ENCODE measurements at regions not wholly inside any gene's neighbourhood (a gene's known extent, or its start where the extent isn't known, plus 50 kb on each side); places are given as distances from the start of the nearest gene placed in this dataset.

- DNase-seq (ENCODE audit: low read depth): peak; percentile 52
- TF ChIP-seq CTCF (IDR thresholded peaks at IDR 0.05; ENCODE audit: insufficient read depth, low read depth, low read length): no peak
- H3K4me3 ChIP-seq (ENCODE audit: low read depth, low read length): no peak overlapping the region
Measured at GRCh38 chr11:26777372-26777808, 55.5 kb upstream of the SLC5A12 start.

- DNase-seq (ENCODE audit: low read depth): peak; percentile 64
- no peak overlapping the region for H3K4me3 ChIP-seq (ENCODE audit: low read depth, low read length)
- TF ChIP-seq CTCF (IDR thresholded peaks at IDR 0.05; ENCODE audit: insufficient read depth, low read depth, low read length): no peak
Measured at GRCh38 chr11:26778000-26778757, 56.3 kb upstream of the SLC5A12 start.

GRCh38 chr11:26779074-26779865, 57.4 kb upstream of the SLC5A12 start:
- no peak for TF ChIP-seq CTCF (IDR thresholded peaks at IDR 0.05; ENCODE audit: insufficient read depth, low read depth, low read length)
- DNase-seq (ENCODE audit: low read depth): no peak
- no peak overlapping the region for H3K4me3 ChIP-seq (ENCODE audit: low read depth, low read length)

GRCh38 chr11:26780376-26781085, 58.7 kb upstream of the SLC5A12 start:
- no peak for DNase-seq (ENCODE audit: low read depth)
- no peak overlapping the region for H3K4me3 ChIP-seq (ENCODE audit: low read depth, low read length)
- no peak for TF ChIP-seq CTCF (IDR thresholded peaks at IDR 0.05; ENCODE audit: insufficient read depth, low read depth, low read length)

- TF ChIP-seq CTCF (IDR thresholded peaks at IDR 0.05; ENCODE audit: insufficient read depth, low read depth, low read length): no peak
- no peak for DNase-seq (ENCODE audit: low read depth)
Measured at GRCh38 chr11:26782220-26782965, 60.5 kb upstream of the SLC5A12 start.

GRCh38 chr11:26783997-26784396, 62.1 kb upstream of the SLC5A12 start:
- no peak overlapping the region for H3K4me3 ChIP-seq (ENCODE audit: low read depth, low read length)
- no peak for DNase-seq (ENCODE audit: low read depth)
- no peak for TF ChIP-seq CTCF (IDR thresholded peaks at IDR 0.05; ENCODE audit: insufficient read depth, low read depth, low read length)

More at GRCh38 chr11:26782220-26782965, 60.5 kb upstream of the SLC5A12 start:
- no peak overlapping the region for H3K4me3 ChIP-seq (ENCODE audit: low read depth, low read length)

All from fibroblast of villous mesenchyme (primary cell).